A549 (cell line): ENCODE measurements at regions not wholly inside any gene's neighbourhood (a gene's known extent, or its start where the extent isn't known, plus 50 kb on each side); places are given as distances from the start of the nearest gene placed in this dataset.

Experiments used
- CTCF ChIP-seq: fragments of >200 bp; sonication (Bioruptor Twin); formaldehyde crosslinking; IDR thresholded peaks from 3 replicates; pipeline ENCODE4 v1.5.1; 2016
- ELK1 ChIP-seq: fragments of 150-350 bp; IDR thresholded peaks from 2 replicates; pipeline ENCODE4 v1.6.1; 2014; ENCODE audit warnings: low read depth, mild to moderate bottlenecking, low read length
- HEYL ChIP-seq: fragments of 250-450 bp; sonication (Bioruptor Pico); IDR thresholded peaks from 2 replicates; pipeline ENCODE4 v1.8.0; 2021; ENCODE audit warnings: mild to moderate bottlenecking, moderate library complexity
- NFE2L2 ChIP-seq: fragments of 150-350 bp; conservative IDR thresholded peaks from 2 replicates; pipeline ENCODE4 v1.6.1; 2014; ENCODE audit warnings: low read length
- POLR2A ChIP-seq: IDR thresholded peaks from 2 replicates; pipeline ENCODE4 v1.6.1; 2012; ENCODE audit warnings: mild to moderate bottlenecking, low read length

GRCh38 chr20:11059659-11060058, 385.9 kb upstream of the JAG1 start:
- TF ChIP-seq NFE2L2 (no peak), POLR2A (no peak), ELK1 (no peak), CTCF (no peak), HEYL (CRISPR knock-in tag) (no peak)
